Stimulated activated CD4-positive, alpha-beta T cell treated with anti-CD3 and anti-CD28 coated beads, Interleukin-4, amount 100 ng/mL, for 48 hours (primary cell): ENCODE measurements at regions not wholly inside any gene's neighbourhood (a gene's known extent, or its start where the extent isn't known, plus 50 kb on each side); places are given as distances from the start of the nearest gene placed in this dataset.

Source experiments
- DNase-seq, 2 donors: peaks; one replicate each; pipeline ENCODE4 v3.0.0-alpha.2; 2020; ENCODE audit warnings: low read depth in 2 of 2

- DNase-seq, result no peak
These were observed 154.0 kb upstream of the SYT13 start for GRCh38 chr11:45440111-45440510.

DNA sequence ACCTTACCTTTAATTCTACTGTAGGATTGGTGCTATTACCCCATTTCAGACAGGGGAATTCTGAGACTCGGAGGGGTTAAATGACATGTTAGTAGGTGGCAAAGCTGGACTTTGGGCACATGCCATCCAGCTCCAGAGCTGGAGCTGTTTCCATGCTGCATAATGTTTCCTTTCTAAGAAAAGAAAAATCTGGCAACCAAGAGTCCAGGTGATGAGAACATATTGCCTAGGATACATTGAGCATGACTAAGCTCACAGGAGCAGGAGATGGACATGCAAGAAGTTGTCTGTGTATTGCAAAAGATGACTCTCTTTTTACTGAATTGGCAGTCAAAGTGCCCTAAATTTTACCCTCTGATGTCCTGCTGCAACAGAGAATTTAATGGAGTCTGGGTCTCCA lies 150.8 kb upstream of the SYT13 start:
- no peak for DNase-seq

DNA sequence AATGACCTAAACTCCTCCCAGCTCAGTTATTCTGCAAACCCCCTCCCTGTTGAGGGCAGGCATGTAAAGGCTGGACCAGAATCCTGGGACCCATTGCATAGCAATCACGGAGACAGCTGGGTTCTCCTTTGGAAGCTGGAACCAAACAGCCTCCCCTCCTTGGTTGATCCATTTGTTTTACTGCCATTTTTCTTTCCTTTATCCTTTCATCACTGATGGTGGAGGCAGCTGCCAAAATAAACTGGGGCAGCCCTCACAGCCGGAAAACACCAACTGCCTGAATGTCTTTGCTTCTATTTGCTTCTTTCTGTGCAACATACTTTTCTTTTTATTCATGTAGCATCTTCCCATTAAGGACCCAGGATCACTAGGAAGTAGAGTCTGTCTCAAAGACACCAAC lies 150.0 kb upstream of the SYT13 start:
- no peak for DNase-seq

DNA sequence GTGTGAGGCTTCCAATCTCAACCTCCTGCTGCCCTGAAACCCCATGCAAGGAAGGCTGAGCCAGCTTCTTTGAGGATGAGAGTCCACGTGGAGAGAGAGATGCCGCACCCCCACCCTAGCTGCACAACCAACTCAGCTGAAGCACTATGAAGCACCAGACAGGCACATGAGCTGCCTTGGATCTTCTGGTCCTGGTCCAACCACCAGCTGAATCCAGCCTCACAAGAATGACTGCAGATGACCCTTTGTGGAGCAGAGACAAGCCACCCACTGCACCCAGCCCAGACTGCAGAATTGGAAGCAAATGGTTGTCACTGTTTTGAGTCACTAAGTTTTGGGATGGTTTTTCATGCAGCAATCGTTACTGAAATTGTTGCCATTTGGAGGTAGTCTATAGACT lies 149.6 kb upstream of the SYT13 start:
- DNase-seq, result no peak

GRCh38 chr11:45432910-45433309 lies 146.8 kb upstream of the SYT13 start:
- no peak for DNase-seq

DNA sequence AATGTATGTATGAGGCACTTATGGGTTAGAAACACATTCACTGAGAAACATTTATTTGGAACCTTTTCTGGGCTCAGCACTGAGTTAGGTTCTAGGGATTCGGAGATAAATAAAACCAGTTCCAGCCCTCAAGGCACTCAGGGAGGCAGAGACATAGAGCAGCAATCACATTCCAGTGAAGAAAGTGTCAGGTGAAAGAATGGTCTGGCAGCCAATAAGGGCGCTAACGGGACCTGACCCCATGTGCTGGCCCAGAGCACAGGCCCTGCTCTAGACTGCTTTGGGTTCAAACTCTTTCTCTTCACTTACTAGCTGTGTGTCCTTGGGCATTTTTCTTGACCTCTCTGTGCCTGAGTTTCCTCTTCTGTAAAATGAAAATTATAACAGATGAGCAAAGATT lies 146.0 kb upstream of the SYT13 start:
- no peak for DNase-seq

DNA sequence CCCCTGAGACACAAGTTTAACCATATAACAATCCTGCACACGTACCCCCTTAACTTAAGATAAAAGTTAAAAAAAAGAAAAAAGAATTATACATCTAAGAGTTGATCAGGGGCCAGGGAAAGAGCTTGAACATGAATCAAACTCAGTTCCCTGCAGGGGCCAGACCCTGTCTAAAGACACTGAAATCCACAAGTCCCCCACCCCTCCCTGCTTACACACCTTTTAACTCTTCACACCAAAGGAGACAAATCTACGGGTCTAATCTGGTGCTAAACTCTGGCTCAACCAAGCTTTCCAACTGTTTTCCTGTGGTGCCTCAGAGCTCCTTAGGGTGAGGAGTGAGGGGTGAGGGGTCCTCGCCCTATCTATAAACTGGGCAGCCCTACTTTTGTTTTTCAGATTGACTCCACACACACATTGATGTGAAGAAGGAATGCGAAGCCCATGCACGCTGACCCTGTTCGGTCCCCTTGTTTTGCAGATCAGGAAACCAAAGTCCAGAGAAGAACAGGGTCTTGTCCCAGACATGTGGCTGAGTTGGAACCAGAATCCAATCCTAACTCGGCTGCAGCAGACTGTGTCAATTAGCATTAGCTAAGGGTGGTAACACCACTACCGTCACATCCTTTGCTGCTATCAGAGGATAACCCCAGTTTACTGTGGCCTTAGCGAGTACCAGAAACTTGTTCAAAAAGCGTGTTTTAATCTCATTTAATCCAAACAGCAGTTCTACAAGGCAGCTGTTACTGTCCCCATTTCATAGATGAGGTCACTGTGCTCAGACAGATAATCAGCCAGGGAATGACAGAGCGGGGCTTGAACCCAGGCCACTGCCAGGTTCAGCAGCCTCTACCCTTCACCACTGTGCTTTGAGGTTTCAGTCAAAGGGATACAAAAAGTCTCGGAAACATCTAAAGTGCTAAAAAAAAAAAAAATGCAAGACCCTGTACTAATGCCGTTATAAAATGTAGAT lies 145.2 kb upstream of the SYT13 start:
- no peak for DNase-seq

DNA sequence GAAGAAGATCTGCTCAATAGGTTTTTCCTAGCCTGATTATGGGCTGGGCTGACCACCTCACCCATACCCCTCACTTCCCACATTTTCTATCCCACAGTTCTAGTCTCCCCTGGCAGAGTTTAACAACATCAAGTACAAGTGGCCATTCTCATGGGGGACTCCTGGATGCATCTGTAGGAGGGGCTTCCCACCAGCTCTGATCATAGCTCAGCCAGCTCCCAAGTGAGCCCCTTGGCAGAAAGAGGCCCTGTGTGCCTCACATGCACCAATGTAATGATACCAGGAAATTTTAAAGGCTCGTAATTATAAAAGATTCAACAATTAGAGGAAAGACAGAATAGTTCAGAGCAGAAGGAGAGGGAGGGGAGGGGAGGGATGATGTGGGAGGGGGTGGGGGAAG lies 144.2 kb upstream of the SYT13 start:
- no peak for DNase-seq

- DNase-seq, result no peak
These were observed 143.6 kb upstream of the SYT13 start for GRCh38 chr11:45429719-45430118.

GRCh38 chr11:45428541-45429230 lies 142.5 kb upstream of the SYT13 start:
- no peak for DNase-seq

DNA sequence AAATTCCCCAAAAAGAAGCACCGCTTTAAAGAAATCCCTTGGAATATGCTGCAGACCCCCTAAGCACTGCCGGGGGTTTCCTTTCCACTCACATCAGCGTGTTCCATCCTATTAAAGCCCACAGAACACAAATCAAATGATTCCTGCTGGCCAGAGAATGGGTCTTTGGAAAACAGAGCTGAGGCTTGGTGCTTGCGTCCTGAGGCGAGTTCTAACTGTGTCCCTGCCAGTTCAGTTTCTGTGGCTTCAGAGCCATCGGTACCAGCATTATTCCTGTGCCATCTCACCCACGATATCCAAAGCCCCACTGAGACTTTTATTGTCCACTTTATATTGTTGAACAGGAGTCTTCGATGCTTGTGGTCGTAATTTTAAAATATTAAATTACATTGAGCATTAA lies 142.0 kb upstream of the SYT13 start:
- no peak for DNase-seq

DNA sequence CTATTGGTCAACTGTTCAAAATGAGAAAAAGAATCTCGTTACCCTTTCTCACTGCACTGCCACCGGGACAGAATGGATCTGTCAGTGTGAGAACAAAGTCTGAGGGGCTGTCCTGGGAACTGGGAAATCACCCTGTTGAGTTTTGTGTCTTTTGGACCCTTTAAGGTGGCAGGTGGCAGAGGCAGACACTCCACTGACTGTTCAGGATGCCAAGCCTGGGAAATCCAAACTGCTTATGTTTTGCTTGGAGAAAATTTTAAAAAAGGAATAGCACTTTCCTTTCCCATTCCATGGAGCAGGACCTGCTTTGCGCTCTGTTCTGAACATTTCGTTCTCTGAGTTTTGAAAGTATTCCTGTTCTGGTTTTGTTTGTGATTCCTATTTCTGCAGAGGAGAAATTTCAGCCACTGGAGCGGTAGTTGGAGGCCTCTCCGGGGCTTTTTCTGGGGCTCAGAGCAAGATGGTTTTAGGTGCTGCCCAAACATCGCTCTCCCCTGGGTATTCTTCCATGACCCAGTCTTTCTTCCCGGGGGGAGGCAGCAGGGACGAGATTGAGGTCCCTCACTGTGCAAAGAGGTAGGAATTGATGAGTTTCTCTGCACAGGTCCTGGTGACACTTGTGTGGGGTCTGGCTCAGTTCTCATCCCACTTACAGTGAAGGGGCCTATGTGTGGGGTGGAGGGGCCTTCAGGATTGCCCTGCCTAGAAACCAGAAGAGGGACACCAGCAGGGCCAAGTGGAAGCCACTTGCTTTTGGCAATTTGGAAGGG lies 138.5 kb upstream of the SYT13 start:
- no peak for DNase-seq

GRCh38 chr11:45423475-45424120 lies 137.5 kb upstream of the SYT13 start:
- DNase-seq, result no peak

DNA sequence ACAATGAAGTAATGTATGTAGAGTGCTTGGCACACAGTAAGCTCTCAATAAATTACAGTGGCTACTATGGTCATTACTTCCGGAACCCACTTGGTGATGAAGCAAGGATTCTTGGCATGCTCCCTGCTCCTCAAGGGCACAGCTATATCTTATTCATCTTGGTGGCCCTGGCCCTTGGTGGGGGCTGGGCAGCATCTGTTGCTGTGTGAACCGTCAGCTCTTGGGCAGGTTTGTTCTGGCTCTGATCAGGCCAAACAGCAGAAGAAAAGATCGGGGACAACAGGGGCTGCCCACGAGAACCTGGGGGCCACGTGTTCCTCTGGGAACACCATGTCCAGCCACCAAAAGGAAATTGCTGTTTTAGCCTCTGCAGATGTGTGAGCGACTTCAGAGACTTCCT lies 136.9 kb upstream of the SYT13 start:
- no peak for DNase-seq

DNA sequence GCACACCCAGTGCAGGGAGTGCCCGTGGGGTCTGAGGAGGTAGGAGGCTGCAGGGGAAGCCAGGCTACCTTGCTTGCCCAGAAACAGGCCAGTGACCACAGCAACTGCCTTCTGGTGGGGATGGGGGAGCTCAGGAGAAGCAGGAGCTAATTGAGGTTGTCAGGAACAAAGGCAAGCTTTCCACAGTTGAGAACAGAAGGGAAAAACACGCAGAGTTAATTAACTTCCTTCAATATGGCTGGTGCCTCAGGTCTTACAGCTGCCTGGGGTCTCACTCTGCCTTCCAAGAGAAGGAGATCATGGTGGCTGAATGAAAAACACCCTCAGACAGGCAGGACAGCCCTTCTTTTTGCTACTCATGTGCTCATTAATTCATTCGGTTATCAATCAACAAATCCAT lies 127.9 kb upstream of the SYT13 start:
- no peak for DNase-seq

- DNase-seq, result no peak
These were observed 127.2 kb upstream of the SYT13 start for GRCh38 chr11:45413156-45413858.

DNA sequence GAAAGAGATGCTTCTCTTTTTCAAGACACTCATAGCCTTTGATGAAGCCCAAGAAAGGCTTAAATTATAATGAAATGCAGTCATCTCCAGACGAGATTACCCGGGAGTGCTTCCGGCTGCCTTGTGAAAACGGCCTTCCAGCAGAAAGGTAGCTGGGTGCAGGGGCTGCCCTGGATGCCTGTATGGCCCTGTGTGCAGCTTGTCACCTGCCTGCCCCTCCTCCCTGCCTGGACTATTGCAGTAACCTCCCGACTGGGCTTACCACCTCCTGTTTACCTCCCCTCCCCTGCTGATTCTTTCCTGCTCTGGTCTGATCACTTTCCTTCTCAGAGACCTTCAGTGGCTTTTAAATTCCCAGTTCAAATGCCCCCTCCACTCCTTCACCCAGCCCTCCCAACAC lies 126.4 kb upstream of the SYT13 start:
- no peak for DNase-seq

GRCh38 chr11:45412051-45412471 lies 125.9 kb upstream of the SYT13 start:
- no peak for DNase-seq

GRCh38 chr11:45411228-45411946 lies 125.2 kb upstream of the SYT13 start:
- no peak for DNase-seq

GRCh38 chr11:45410391-45411227 lies 124.5 kb upstream of the SYT13 start:
- DNase-seq, result no peak
